Stimulated activated CD8-positive, alpha-beta memory T cell treated with anti-CD3 and anti-CD28 coated beads, Interleukin-12 subunit alpha, Interleukin-12 subunit beta, amount 100 ng/mL, for 24 hours (primary cell): ENCODE measurements at regions not wholly inside any gene's neighbourhood (a gene's known extent, or its start where the extent isn't known, plus 50 kb on each side); places are given as distances from the start of the nearest gene placed in this dataset.

Experiments
- DNase-seq: peaks from one replicate; pipeline ENCODE4 v3.0.0-alpha.2; 2020; ENCODE audit errors: extremely low read depth

GRCh38 chr16:87176735-87177134 lies 140.5 kb downstream of the C16orf95 start:
- DNase-seq = no peak

GRCh38 chr16:87177673-87178072 lies 139.5 kb downstream of the C16orf95 start:
- no peak for DNase-seq

- DNase-seq = no peak
Observed at GRCh38 chr16:87178177-87178863, 138.9 kb downstream of the C16orf95 start.

- DNase-seq = no peak
Observed at GRCh38 chr16:87178977-87179376, 138.2 kb downstream of the C16orf95 start.

GRCh38 chr16:87180069-87180468 lies 137.1 kb downstream of the C16orf95 start:
- DNase-seq = no peak

GRCh38 chr16:87182759-87183158 lies 134.4 kb downstream of the C16orf95 start:
- DNase-seq = no peak

- DNase-seq = no peak
Observed at GRCh38 chr16:87183647-87184046, 133.5 kb downstream of the C16orf95 start.

- DNase-seq = no peak
Observed at GRCh38 chr16:87185308-87185707, 131.9 kb downstream of the C16orf95 start.

GRCh38 chr16:87185983-87186382 lies 131.2 kb downstream of the C16orf95 start:
- DNase-seq = no peak

GRCh38 chr16:87186446-87186845 lies 130.7 kb downstream of the C16orf95 start:
- no peak for DNase-seq

GRCh38 chr16:87186876-87187533 lies 130.2 kb downstream of the C16orf95 start:
- no peak for DNase-seq

GRCh38 chr16:87188104-87188503 lies 129.1 kb downstream of the C16orf95 start:
- no peak for DNase-seq

GRCh38 chr16:87189426-87189825 lies 127.8 kb downstream of the C16orf95 start:
- no peak for DNase-seq

- DNase-seq = no peak
Observed at GRCh38 chr16:87190288-87191230, 126.6 kb downstream of the C16orf95 start.

- DNase-seq = no peak
Observed at GRCh38 chr16:87192452-87193073, 124.6 kb downstream of the C16orf95 start.

- DNase-seq = no peak
Observed at GRCh38 chr16:87194172-87194571, 123.0 kb downstream of the C16orf95 start.

GRCh38 chr16:87195161-87195560 lies 122.0 kb downstream of the C16orf95 start:
- no peak for DNase-seq

- DNase-seq = no peak
Observed at GRCh38 chr16:87196231-87196630, 121.0 kb downstream of the C16orf95 start.

GRCh38 chr16:87196661-87197060 lies 120.5 kb downstream of the C16orf95 start:
- DNase-seq = no peak

- no peak for DNase-seq
Observed at GRCh38 chr16:87198328-87198832, 118.8 kb downstream of the C16orf95 start.

GRCh38 chr16:87198881-87199280 lies 118.3 kb downstream of the C16orf95 start:
- DNase-seq = no peak

- no peak for DNase-seq
Observed at GRCh38 chr16:87199379-87199778, 117.8 kb downstream of the C16orf95 start.
